ENCODE measurements at regions not wholly inside any gene's neighbourhood (a gene's known extent, or its start where the extent isn't known, plus 50 kb on each side); places are given as distances from the start of the nearest gene placed in this dataset.

- TF ChIP-seq, protein P1, sequence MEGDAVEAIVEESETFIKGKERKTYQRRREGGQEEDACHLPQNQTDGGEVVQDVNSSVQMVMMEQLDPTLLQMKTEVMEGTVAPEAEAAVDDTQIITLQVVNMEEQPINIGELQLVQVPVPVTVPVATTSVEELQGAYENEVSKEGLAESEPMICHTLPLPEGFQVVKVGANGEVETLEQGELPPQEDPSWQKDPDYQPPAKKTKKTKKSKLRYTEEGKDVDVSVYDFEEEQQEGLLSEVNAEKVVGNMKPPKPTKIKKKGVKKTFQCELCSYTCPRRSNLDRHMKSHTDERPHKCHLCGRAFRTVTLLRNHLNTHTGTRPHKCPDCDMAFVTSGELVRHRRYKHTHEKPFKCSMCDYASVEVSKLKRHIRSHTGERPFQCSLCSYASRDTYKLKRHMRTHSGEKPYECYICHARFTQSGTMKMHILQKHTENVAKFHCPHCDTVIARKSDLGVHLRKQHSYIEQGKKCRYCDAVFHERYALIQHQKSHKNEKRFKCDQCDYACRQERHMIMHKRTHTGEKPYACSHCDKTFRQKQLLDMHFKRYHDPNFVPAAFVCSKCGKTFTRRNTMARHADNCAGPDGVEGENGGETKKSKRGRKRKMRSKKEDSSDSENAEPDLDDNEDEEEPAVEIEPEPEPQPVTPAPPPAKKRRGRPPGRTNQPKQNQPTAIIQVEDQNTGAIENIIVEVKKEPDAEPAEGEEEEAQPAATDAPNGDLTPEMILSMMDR (IDR thresholded peaks at IDR 0.05; ENCODE audit: insufficient read depth, missing control alignments) = no peak
- DNase-seq (ENCODE audit: insufficient read length, low spot score) (no peak), FAIRE-seq (no peak)
Measured at GRCh38 chr7:40978047-40978446, 724.8 kb downstream of the INHBA start.

DNA sequence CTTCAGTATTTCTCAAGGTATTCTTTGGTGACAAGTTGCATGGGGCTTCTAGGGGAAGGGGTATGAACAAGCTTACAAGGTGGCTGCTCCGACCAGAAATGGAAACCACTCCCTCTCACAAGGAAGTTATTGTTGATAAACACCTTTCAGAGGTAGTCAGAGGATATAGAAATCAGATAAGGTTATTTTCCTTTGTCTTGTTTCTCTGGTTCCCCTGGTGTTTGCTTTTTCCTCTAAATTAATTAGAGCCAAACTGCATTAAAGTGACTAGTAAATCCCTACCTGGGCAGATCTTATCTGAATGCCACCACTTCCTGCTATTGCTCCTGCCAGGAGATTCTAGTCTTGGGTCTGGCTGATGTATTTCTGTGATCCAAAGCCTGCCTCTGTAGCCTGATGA lies 725.4 kb downstream of the INHBA start:
- DNase-seq (ENCODE audit: insufficient read length, low spot score) = no peak
- no peak for FAIRE-seq

DNA sequence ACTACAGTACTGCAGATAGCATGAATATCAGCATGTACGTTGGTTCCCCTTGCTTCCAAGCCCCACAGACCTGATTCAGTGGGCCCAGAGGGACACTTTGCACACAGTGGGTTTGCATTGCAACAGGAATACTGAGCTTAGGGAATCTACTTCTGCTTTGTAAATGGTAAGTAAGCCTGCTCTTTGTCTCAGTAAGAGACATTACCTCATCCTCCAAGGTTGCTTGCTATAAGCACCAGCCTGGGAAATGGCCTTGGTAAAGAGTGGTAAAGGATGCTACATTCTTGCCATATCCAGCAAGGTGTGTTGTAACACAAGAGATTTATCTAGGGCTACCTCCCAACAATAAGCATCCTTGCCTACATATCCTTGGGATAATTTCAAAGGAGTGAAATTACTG lies 730.5 kb downstream of the INHBA start:
- DNase-seq (ENCODE audit: insufficient read length, low spot score) = no peak
- no peak for FAIRE-seq

More for the DNA sequence above, 725.4 kb downstream of the INHBA start:
- TF ChIP-seq, protein P1 (IDR thresholded peaks at IDR 0.05; ENCODE audit: insufficient read depth, missing control alignments) = no peak

DNA sequence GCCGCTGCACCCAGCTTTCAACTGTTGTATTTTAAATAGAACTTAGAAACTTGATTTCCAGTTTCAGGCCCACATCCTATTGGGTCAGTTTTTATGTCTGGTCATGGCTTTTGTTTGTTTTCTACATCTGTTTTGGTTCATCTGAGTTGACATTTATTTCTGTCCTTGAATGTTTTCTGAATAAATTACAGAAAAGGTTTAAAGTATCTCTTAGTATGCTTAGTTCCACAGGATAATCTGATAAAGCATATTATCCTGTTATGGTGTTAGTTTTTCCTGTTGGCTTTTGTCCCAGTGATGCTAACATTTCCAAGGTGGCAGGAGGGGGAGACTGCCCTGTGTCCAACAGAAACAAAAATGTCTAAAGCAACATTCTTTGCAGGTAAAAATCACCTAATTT lies 733.2 kb downstream of the INHBA start:
- TF ChIP-seq, protein P1 (IDR thresholded peaks at IDR 0.05; ENCODE audit: insufficient read depth, missing control alignments) = no peak
- FAIRE-seq (no peak), DNase-seq (ENCODE audit: insufficient read length, low spot score) (no peak)

More for the DNA sequence above, 730.5 kb downstream of the INHBA start:
- TF ChIP-seq, protein P1 (IDR thresholded peaks at IDR 0.05; ENCODE audit: insufficient read depth, missing control alignments) = no peak

GRCh38 chr7:40966693-40967092 lies 736.2 kb downstream of the INHBA start:
- FAIRE-seq (no peak), DNase-seq (ENCODE audit: insufficient read length, low spot score) (no peak)
- TF ChIP-seq, protein P1 (IDR thresholded peaks at IDR 0.05; ENCODE audit: insufficient read depth, missing control alignments) = no peak

DNA sequence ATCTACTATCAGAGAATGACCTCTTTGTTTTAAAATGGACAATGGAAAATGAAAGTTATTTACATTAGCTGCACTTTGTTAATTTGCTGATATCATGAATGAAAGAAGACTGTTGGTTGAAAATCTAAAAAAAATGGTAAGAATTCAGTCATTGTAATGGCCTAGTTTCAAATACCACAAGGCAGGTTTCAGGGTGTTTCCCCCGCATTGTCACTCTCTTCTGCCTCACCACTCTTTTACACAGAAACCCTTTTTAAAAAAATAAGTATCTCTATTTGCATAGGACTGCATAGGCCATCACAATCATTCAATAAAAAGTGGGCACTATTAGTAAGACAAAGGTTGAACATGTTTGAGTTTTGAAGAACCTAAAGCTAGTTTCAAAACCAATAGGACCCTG lies 737.1 kb downstream of the INHBA start:
- no peak for FAIRE-seq
- TF ChIP-seq, protein P1 (IDR thresholded peaks at IDR 0.05; ENCODE audit: insufficient read depth, missing control alignments) = no peak
- DNase-seq (ENCODE audit: insufficient read length, low spot score) = no peak

DNA sequence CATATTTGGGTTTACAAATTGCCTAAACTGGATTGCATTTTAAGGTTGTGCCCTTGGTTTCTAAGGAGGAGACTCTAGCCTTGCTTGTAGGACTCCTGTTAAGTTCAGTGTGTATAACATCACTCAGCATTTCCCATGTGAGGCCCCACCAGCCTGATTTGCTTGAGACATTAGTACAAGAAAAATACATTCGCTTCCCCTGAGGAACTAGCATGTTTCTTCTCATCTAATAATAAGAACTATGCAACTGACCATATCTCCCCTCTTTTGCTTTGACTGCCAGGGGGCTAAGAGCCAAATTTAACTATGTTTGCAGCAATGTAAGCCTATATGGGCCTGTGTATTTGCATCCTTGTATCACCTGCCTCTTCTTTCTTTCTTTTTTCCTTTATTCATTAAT lies 737.9 kb downstream of the INHBA start:
- FAIRE-seq = no peak
- DNase-seq (ENCODE audit: insufficient read length, low spot score) = no peak
- TF ChIP-seq, protein P1 (IDR thresholded peaks at IDR 0.05; ENCODE audit: insufficient read depth, missing control alignments) = no peak

Measured in D721Med (cell line).